ENCODE measurements at regions not wholly inside any gene's neighbourhood (a gene's known extent, or its start where the extent isn't known, plus 50 kb on each side); places are given as distances from the start of the nearest gene placed in this dataset.

GRCh38 chr4:13267091-13267490, 217.0 kb downstream of the RAB28 start:
- Histone ChIP-seq H3K9ac (ENCODE audit: insufficient read depth, low read depth, low read length) (no peak overlapping the region), H3K4me2 (ENCODE audit: low read depth, low read length) (no peak overlapping the region), H3K27ac (ENCODE audit: extremely low read length, insufficient read depth, low read length) (no peak overlapping the region), H3K4me1 (ENCODE audit: insufficient read depth, low read length) (no peaks in the 10 kb centered on the region), H3K27me3 (ENCODE audit: control insufficient read depth in 1 of 2, insufficient read depth in 2 of 2, low read length in 2 of 2) (no peaks in the 10 kb centered on the region), H3K9me3 (ENCODE audit: low read length) (no peaks in the 10 kb centered on the region), H3K36me3 (replicated peaks in 1 of 2; ENCODE audit: control insufficient read depth in 1 of 2, insufficient read depth in 2 of 2, low read length in 2 of 2) (no peaks in the 10 kb centered on the region), H3K79me2 (ENCODE audit: insufficient read depth, low read length) (no peaks in the 10 kb centered on the region), H2AFZ (ENCODE audit: low read length) (no peak overlapping the region), H3K4me3 (replicated peaks in 1 of 3; ENCODE audit: insufficient read depth in 1 of 3, low read depth in 2 of 3, low read length in 3 of 3) (no peak overlapping the region), H4K20me1 (ENCODE audit: insufficient read depth, low read length) (no peaks in the 10 kb centered on the region)
- in situ Hi-C loops (cut with HindIII; ENCODE audit: extremely low pct_ligation_motif_present, low pct_unique_long_range_greater_than_20kb), result no loop called here
- WGBS (ENCODE audit: low lambda C conversion rate), result 93% methylated on average over 2 of the region's 2 CpGs
- DNase-seq (ENCODE audit: low spot score) (no peak), FAIRE-seq (no peak), ATAC-seq (no peak)
- intact Hi-C loops (cut with micrococcal nuclease; ENCODE audit: unreplicated experiment), result no loop called here
- ChIA-PET CTCF (ENCODE audit: low intra/inter-chr PET ratio, low total read pairs) (no interaction called here), POLR2A (no interaction called here)
- BruUV-seq (replicated peaks), result no TSS peak
- TF ChIP-seq SALL1 (CRISPR knock-in tag; IDR thresholded peaks at IDR 0.05) (no peak), ZBTB4 (CRISPR knock-in tag; IDR thresholded peaks at IDR 0.05; ENCODE audit: borderline replicate concordance) (no peak), ZNF33B (CRISPR knock-in tag; IDR thresholded peaks at IDR 0.05) (no peak), FOXK2 (IDR thresholded peaks at IDR 0.05) (no peak), PRMT3 (CRISPR knock-in tag; IDR thresholded peaks at IDR 0.05; ENCODE audit: borderline replicate concordance, low read depth) (no peak), CBX2 (IDR thresholded peaks at IDR 0.05; ENCODE audit: low read depth, low read length) (no peak), CBX2 (CRISPR knock-in tag; IDR thresholded peaks at IDR 0.05; ENCODE audit: low read depth) (no peak), ZBTB33 (CRISPR knock-in tag; IDR thresholded peaks at IDR 0.05) (no peak)
- TF ChIP-seq, protein P1, sequence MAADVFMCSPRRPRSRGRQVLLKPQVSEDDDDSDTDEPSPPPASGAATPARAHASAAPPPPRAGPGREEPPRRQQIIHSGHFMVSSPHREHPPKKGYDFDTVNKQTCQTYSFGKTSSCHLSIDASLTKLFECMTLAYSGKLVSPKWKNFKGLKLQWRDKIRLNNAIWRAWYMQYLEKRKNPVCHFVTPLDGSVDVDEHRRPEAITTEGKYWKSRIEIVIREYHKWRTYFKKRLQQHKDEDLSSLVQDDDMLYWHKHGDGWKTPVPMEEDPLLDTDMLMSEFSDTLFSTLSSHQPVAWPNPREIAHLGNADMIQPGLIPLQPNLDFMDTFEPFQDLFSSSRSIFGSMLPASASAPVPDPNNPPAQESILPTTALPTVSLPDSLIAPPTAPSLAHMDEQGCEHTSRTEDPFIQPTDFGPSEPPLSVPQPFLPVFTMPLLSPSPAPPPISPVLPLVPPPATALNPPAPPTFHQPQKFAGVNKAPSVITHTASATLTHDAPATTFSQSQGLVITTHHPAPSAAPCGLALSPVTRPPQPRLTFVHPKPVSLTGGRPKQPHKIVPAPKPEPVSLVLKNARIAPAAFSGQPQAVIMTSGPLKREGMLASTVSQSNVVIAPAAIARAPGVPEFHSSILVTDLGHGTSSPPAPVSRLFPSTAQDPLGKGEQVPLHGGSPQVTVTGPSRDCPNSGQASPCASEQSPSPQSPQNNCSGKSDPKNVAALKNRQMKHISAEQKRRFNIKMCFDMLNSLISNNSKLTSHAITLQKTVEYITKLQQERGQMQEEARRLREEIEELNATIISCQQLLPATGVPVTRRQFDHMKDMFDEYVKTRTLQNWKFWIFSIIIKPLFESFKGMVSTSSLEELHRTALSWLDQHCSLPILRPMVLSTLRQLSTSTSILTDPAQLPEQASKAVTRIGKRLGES (CRISPR knock-in tag; IDR thresholded peaks at IDR 0.05; ENCODE audit: borderline replicate concordance), result no peak
- TF ChIP-seq, protein P2, sequence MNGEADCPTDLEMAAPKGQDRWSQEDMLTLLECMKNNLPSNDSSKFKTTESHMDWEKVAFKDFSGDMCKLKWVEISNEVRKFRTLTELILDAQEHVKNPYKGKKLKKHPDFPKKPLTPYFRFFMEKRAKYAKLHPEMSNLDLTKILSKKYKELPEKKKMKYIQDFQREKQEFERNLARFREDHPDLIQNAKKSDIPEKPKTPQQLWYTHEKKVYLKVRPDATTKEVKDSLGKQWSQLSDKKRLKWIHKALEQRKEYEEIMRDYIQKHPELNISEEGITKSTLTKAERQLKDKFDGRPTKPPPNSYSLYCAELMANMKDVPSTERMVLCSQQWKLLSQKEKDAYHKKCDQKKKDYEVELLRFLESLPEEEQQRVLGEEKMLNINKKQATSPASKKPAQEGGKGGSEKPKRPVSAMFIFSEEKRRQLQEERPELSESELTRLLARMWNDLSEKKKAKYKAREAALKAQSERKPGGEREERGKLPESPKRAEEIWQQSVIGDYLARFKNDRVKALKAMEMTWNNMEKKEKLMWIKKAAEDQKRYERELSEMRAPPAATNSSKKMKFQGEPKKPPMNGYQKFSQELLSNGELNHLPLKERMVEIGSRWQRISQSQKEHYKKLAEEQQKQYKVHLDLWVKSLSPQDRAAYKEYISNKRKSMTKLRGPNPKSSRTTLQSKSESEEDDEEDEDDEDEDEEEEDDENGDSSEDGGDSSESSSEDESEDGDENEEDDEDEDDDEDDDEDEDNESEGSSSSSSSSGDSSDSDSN (CRISPR knock-in tag; IDR thresholded peaks at IDR 0.05), result no peak

Data from HepG2 (cell line).